Endothelial cell of umbilical vein (primary cell): ENCODE measurements at regions not wholly inside any gene's neighbourhood (a gene's known extent, or its start where the extent isn't known, plus 50 kb on each side); places are given as distances from the start of the nearest gene placed in this dataset.
A peak's percentile ranks its signal among the peaks of the same experiment; 100 is the strongest.

ENCODE experiments used
- BruUV-seq: library from RNA; stranded (reverse); fragments of 400-500 nt; replicated peaks from 2 replicates; lab custom pipeline; 2021; lab: Mats Ljungman, UMichigan
- CTCF ChIA-PET: fragments of 300-600, 350-600 bp; sonication (Branson Sonifier 250); formaldehyde crosslinking; loops from one replicate; lab custom pipeline; 2021; ENCODE audit warnings: antibody characterized with exemption, inconsistent platforms; lab: Charles Lee
- POLR2A ChIA-PET: fragments of 300-600, 350-600 bp; sonication (Branson Sonifier 250); formaldehyde crosslinking; loops from one replicate; lab custom pipeline; 2021; ENCODE audit warnings: antibody characterized with exemption, inconsistent platforms; lab: Charles Lee
- DNase-seq: peaks from one replicate; pipeline ENCODE4 v3.0.0-alpha.2; 2011; ENCODE audit warnings: low read depth, low spot score
- FAIRE-seq: peaks from 2 replicates; lab custom pipeline; 2011; peaks lifted over from hg19 to GRCh38; lab: Jason Lieb, UNC
- H2AFZ ChIP-seq: 2 replicates; pipeline ENCODE4 v1.6.0; 2012; ENCODE audit warnings: low read depth, low read length, control low read depth, inconsistent platforms
- H3K27ac ChIP-seq: 2 replicates; pipeline ENCODE4 v1.5.1; 2011; ENCODE audit warnings: low read depth, mild to moderate bottlenecking, control low read depth, low read length, moderate library complexity; ENCODE audit not compliant: insufficient read depth
- H3K27me3 ChIP-seq, 2 experiments: 2 replicates each; pipeline versions ENCODE4 v1.6.0 to v1.6.1; 2011; ENCODE audit warnings: low read length in 2 of 2, mixed read lengths in 1 of 2; ENCODE audit not compliant: control insufficient read depth in 2 of 2, insufficient read depth in 2 of 2
- H3K36me3 ChIP-seq, 2 experiments: 2 replicates in 1 of 2; 3 replicates in 1 of 2; pipeline ENCODE4 v1.5.1; 2011; ENCODE audit warnings: low read length in 2 of 2, mild to moderate bottlenecking in 1 of 2, moderate library complexity in 1 of 2; ENCODE audit not compliant: control insufficient read depth in 2 of 2, insufficient read depth in 2 of 2; ENCODE audit errors: extremely low read depth in 1 of 2
- H3K4me1 ChIP-seq: 3 replicates; pipeline ENCODE4 v1.5.1; 2011; ENCODE audit warnings: mild to moderate bottlenecking, low read length; ENCODE audit not compliant: control insufficient read depth, insufficient read depth; ENCODE audit errors: extremely low read depth
- H3K4me2 ChIP-seq: 2 replicates; pipeline ENCODE4 v1.6.1; 2011; ENCODE audit warnings: low read length, control low read depth, mixed read lengths; ENCODE audit not compliant: insufficient read depth
- H3K4me3 ChIP-seq, 3 experiments: fragments of 200-600 bp in 1 of 3; sonication (generic), shearing (Covaris generic) in 1 of 3; replicated peaks in 1 of 3; 2 replicates each; pipeline ENCODE4 v1.5.1; 2011 to 2016; ENCODE audit warnings: control low read depth in 3 of 3, low read length in 3 of 3, mild to moderate bottlenecking in 2 of 3, inconsistent platforms in 1 of 3, low read depth in 1 of 3, moderate library complexity in 1 of 3; ENCODE audit not compliant: insufficient read depth in 1 of 3
- H3K79me2 ChIP-seq: 2 replicates; pipeline ENCODE4 v1.6.0; 2012; ENCODE audit warnings: low read length, inconsistent platforms; ENCODE audit not compliant: control insufficient read depth, insufficient read depth
- H3K9ac ChIP-seq: replicated peaks from 2 replicates; pipeline ENCODE3; 2011; ENCODE audit warnings: low read length, control low read depth; ENCODE audit not compliant: insufficient read depth; ENCODE audit errors: extremely low read depth
- H3K9me1 ChIP-seq: replicated peaks from 3 replicates; pipeline ENCODE4 v1.6.0; 2011; ENCODE audit warnings: mild to moderate bottlenecking, low read length; ENCODE audit not compliant: control insufficient read depth, insufficient read depth; ENCODE audit errors: extremely low read depth
- H3K9me3 ChIP-seq: replicated peaks from 2 replicates; pipeline ENCODE4 v1.5.1; 2012; ENCODE audit warnings: low read length, inconsistent platforms; ENCODE audit not compliant: control insufficient read depth, insufficient read depth
- H4K20me1 ChIP-seq: replicated peaks from 2 replicates; pipeline ENCODE3; 2011; ENCODE audit warnings: mild to moderate bottlenecking, low read length; ENCODE audit not compliant: control insufficient read depth, insufficient read depth; ENCODE audit errors: extremely low read depth
- CTCF ChIP-seq, 2 donors: IDR thresholded peaks; 1 replicate in 1 of 2; 2 replicates in 1 of 2; pipeline ENCODE4 v1.5.1; 2011; ENCODE audit warnings: low read length in 2 of 2, mild to moderate bottlenecking in 2 of 2, moderate library complexity in 2 of 2, control low read depth in 1 of 2, inconsistent platforms in 1 of 2, low read depth in 1 of 2; ENCODE audit not compliant: insufficient read depth in 1 of 2; ENCODE audit errors: extremely low read depth in 1 of 2
- EZH2 ChIP-seq: IDR thresholded peaks from 2 replicates; pipeline ENCODE4 v1.6.1; 2012; ENCODE audit warnings: borderline replicate concordance, low read depth, mild to moderate bottlenecking, moderate library complexity, low read length, inconsistent platforms; ENCODE audit not compliant: severe bottlenecking
- FOS ChIP-seq: IDR thresholded peaks from 2 replicates; pipeline ENCODE4 v1.6.1; 2011; ENCODE audit warnings: mild to moderate bottlenecking, low read length, moderate library complexity, borderline replicate concordance; ENCODE audit not compliant: insufficient read depth
- JUN ChIP-seq: IDR thresholded peaks from 2 replicates; pipeline ENCODE4 v1.6.1; 2011; ENCODE audit warnings: borderline replicate concordance, low read depth; ENCODE audit not compliant: insufficient read length, insufficient read depth
- MAX ChIP-seq: IDR thresholded peaks from 2 replicates; pipeline ENCODE4 v1.6.1; 2011; ENCODE audit not compliant: insufficient read depth, insufficient read length
- dilution Hi-C: fragments of 300-500 bp; cut with MboI; formaldehyde crosslinking; loops from one replicate; pipeline ENCODE4 v1.15.0; 2019; ENCODE audit warnings: low sequenced_read_pairs; ENCODE audit not compliant: extremely low pct_ligation_motif_present
- intact Hi-C: fragments of 100-400 bp; cut with micrococcal nuclease; formaldehyde crosslinking; loops from one replicate; pipeline ENCODE4 v1.10.0; 2022

- no peaks in the 10 kb centered on the region for H3K9me3 ChIP-seq
- no peaks in the 10 kb centered on the region for H3K79me2 ChIP-seq
- H3K4me1 ChIP-seq, result peaks cover 21% of the 10 kb centered on the region
- DNase-seq (no peak), FAIRE-seq (no peak)
- no peak overlapping the region for H3K4me3 ChIP-seq
- BruUV-seq, result no TSS peak
- CTCF ChIA-PET, result interaction anchor here (1.1 to 9.3 kb wide), 5 partner anchors 96 to 330 kb away, joined by 3 to 338 read pairs (median 74); no protein-coding TSS in a partner anchor
- H3K27me3 ChIP-seq, result no peaks in the 10 kb centered on the region
- H3K9me1 ChIP-seq, result no peaks in the 10 kb centered on the region
- H3K9ac ChIP-seq, result no peak overlapping the region
- no peak for TF ChIP-seq CTCF (IDR thresholded peaks at IDR 0.05; ENCODE audit: extremely low read depth in 1 of 2, insufficient read depth in 1 of 2, low read depth in 1 of 2, low read length in 2 of 2)
- no peak for TF ChIP-seq EZH2
- no peak for TF ChIP-seq MAX
- H3K36me3 ChIP-seq, result no peaks in the 10 kb centered on the region
- POLR2A ChIA-PET, result no interaction called here
- dilution Hi-C loops (no loop called here), intact Hi-C loops (loop anchor here (2.0 to 10.0 kb wide), 2 partner anchors 357 to 691 kb away; no protein-coding TSS in a partner anchor)
- no peak overlapping the region for H2AFZ ChIP-seq
- H4K20me1 ChIP-seq, result no peaks in the 10 kb centered on the region
- H3K4me2 ChIP-seq, result no peak overlapping the region
- H3K27ac ChIP-seq, result no peak overlapping the region
Observed at GRCh38 chr2:176457481-176457880, 188.2 kb downstream of the MTX2 start.

- intact Hi-C loops, result no loop called here
- H3K9me3 ChIP-seq, result no peaks in the 10 kb centered on the region
Observed at GRCh38 chr2:176461098-176461808, 192.0 kb downstream of the MTX2 start.

More at GRCh38 chr2:176461098-176461808, 192.0 kb downstream of the MTX2 start:
- Histone ChIP-seq H3K27ac (no peak overlapping the region), H3K36me3 (no peaks in the 10 kb centered on the region), H3K4me2 (peak overlapping the region; percentile 29), H3K4me1 (peaks cover 19% of the 10 kb centered on the region), H3K4me3 (no peak overlapping the region), H3K79me2 (no peaks in the 10 kb centered on the region), H4K20me1 (no peaks in the 10 kb centered on the region), H2AFZ (peak overlapping the region; percentile 72), H3K27me3 (no peaks in the 10 kb centered on the region), H3K9ac (no peak overlapping the region), H3K9me1 (no peaks in the 10 kb centered on the region)
- TF ChIP-seq FOS (no peak), JUN (peak; percentile 13)
- dilution Hi-C loops, result no loop called here
- ChIA-PET POLR2A (no interaction called here), CTCF (interaction anchor here (0.8 to 2.7 kb wide), 5 partner anchors 11 to 320 kb away, joined by 3 to 23 read pairs (median 5); no protein-coding TSS in a partner anchor)
- DNase-seq (no peak), FAIRE-seq (no peak)
- no TSS peak for BruUV-seq
